Bronchial epithelial cell (primary cell): ENCODE measurements at regions not wholly inside any gene's neighbourhood (a gene's known extent, or its start where the extent isn't known, plus 50 kb on each side); places are given as distances from the start of the nearest gene placed in this dataset.
"Not testable (repeated sequence)": the region's sequence is repeated elsewhere in the genome, so short reads cannot be mapped to it uniquely, and the experiment has no call there.

Source experiments
- DNase-seq: peaks from one replicate; pipeline ENCODE4 v3.0.0-alpha.2; 2010; ENCODE audit warnings: low read depth
- FAIRE-seq: peaks from 2 replicates; lab custom pipeline; 2011; peaks lifted over from hg19 to GRCh38; lab: Jason Lieb, UNC
- H3K27me3 ChIP-seq: 2 replicates; pipeline ENCODE4 v1.5.1; 2011; ENCODE audit warnings: low read length; ENCODE audit not compliant: control insufficient read depth, insufficient read depth
- H3K36me3 ChIP-seq: 2 replicates; pipeline ENCODE4 v1.5.1; 2011; ENCODE audit warnings: low read length; ENCODE audit not compliant: control insufficient read depth, insufficient read depth
- H3K4me3 ChIP-seq: 2 replicates; pipeline ENCODE4 v1.5.1; 2011; ENCODE audit warnings: mild to moderate bottlenecking, low read depth, low read length, control low read depth
- TF ChIP-seq, protein P1 (sequence below): IDR thresholded peaks from 2 replicates; pipeline ENCODE4 v1.5.1; 2011; ENCODE audit warnings: mild to moderate bottlenecking, moderate library complexity, low read length, control low read depth, inconsistent platforms; ENCODE audit not compliant: insufficient read depth, severe bottlenecking

- DNase-seq: no peak
- TF ChIP-seq, protein P1, sequence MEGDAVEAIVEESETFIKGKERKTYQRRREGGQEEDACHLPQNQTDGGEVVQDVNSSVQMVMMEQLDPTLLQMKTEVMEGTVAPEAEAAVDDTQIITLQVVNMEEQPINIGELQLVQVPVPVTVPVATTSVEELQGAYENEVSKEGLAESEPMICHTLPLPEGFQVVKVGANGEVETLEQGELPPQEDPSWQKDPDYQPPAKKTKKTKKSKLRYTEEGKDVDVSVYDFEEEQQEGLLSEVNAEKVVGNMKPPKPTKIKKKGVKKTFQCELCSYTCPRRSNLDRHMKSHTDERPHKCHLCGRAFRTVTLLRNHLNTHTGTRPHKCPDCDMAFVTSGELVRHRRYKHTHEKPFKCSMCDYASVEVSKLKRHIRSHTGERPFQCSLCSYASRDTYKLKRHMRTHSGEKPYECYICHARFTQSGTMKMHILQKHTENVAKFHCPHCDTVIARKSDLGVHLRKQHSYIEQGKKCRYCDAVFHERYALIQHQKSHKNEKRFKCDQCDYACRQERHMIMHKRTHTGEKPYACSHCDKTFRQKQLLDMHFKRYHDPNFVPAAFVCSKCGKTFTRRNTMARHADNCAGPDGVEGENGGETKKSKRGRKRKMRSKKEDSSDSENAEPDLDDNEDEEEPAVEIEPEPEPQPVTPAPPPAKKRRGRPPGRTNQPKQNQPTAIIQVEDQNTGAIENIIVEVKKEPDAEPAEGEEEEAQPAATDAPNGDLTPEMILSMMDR: no peak
- no peaks in the 10 kb centered on the region for H3K36me3 ChIP-seq
- no peaks in the 10 kb centered on the region for H3K27me3 ChIP-seq
- no peak for FAIRE-seq
- H3K4me3 ChIP-seq: no peak overlapping the region
Observed at GRCh38 chr2:42977270-42978174, 185.1 kb upstream of the HAAO start.

DNA sequence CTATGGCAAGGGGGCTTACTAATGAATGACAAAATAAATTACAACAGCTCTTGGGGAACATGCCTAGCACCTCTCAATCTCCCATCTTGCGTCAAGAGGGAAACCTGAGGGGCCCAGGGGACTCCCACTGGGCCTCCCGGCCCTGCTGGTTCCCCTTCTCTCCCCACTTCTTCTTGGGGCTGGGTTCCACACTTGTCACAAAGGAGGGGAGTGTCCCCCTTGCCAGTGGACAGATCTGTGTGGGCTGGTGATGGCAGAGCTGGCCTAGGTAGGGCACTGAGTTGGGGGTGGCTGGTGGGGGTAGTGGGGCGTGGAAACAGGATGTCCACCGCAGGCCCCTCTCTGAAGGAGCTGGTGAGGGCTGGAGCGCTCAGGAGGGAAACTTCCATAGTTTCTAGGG is 184.0 kb upstream of the HAAO start:
- TF ChIP-seq, protein P1: no peak
- Histone ChIP-seq H3K4me3 (no peak overlapping the region), H3K36me3 (no peaks in the 10 kb centered on the region), H3K27me3 (no peaks in the 10 kb centered on the region)
- no peak for FAIRE-seq
- no peak for DNase-seq

DNA sequence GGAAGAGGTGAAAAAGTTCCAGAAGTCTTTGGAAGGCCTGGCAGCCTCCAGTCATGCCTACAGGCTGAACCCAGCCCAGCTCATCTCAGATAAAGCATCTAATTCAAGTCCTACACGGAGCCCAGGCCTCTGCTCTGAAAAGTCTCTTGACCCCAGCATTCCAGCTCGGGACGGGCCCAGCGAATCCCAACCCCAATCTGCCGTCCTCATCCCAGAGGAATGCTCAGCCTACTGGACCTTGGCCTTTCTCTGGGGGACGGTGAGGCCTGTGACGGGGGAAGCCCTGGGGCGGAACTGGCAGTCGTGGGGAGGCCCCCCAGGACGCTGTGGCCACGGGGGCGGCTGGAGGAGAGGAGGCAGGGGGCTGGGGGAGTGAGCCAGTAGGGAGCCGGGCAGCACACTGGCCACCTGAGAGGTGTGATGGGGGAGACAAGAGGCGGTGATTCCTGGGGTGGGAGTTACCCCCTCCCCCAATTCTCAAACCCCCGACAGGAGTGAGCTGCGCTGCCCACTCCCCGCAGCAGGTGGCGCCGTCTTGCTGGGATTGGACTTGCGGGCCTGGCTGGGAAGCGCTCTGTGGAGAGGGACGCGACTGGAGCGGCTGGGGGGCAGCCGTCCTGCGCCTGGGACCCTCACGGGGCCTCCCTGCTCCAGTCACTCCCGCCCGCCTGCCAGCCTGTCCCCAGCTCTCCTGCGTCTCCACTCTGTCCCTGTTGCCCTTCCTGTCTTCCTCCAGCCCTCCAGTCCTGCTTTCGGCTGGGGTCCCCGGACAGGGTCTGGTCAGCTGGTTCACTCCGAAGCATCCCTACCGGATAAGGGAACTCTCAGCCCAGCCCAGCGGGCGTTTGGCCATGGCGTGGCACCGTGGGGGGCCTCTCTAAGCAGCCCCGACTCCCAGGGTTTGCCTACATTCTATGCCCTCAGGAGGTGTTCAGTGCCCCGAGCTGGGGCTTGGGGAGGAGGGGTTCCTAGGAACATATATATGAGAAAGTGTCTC is 182.6 kb upstream of the HAAO start:
- H3K4me3 ChIP-seq: no peak overlapping the region
- FAIRE-seq (no peak), DNase-seq (peak; percentile 15)
- H3K27me3 ChIP-seq: no peaks in the 10 kb centered on the region
- TF ChIP-seq, protein P1: peak; percentile 96
- H3K36me3 ChIP-seq: no peaks in the 10 kb centered on the region

DNA sequence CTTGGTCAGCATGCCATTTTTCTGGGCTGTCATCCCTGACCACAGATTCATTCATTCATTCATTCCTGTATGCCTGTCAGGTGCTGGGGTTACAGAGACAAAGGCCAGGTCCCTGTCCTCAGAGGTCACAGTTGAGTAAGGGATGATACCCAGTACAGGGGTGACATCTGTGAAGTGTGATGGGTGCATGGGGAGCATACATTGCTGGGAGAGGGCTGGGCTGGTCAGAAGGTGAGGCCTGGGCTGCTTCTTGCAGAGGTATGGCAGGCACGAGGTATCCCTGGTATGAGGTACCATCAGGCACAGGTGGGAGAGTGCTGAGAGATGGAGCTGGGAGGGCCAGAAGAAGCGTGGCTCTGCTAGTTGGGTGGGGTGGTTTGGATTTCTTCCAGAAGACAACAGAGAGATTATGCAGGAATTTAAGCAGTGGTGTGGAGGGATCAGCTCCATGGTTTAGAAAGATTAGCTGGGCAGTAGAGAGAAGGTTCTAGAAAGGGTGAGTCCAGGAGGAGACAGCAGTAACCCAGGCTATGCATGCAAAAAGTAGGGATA is 181.9 kb upstream of the HAAO start:
- FAIRE-seq (no peak), DNase-seq (no peak)
- H3K27me3 ChIP-seq: no peaks in the 10 kb centered on the region
- TF ChIP-seq, protein P1: no peak
- no peak overlapping the region for H3K4me3 ChIP-seq
- no peaks in the 10 kb centered on the region for H3K36me3 ChIP-seq

GRCh38 chr2:42973726-42974125 is 181.3 kb upstream of the HAAO start:
- TF ChIP-seq, protein P1: no peak
- FAIRE-seq: no peak

GRCh38 chr2:42972933-42973516 is 180.6 kb upstream of the HAAO start:
- H3K4me3 ChIP-seq, H3K36me3 ChIP-seq, DNase-seq, FAIRE-seq, H3K27me3 ChIP-seq: not testable (repeated sequence)

More at GRCh38 chr2:42973726-42974125, 181.3 kb upstream of the HAAO start:
- Histone ChIP-seq H3K27me3 (no peaks in the 10 kb centered on the region), H3K4me3 (no peak overlapping the region), H3K36me3 (no peaks in the 10 kb centered on the region)
- no peak for DNase-seq
